Stimulated activated naive CD8-positive, alpha-beta T cell treated with anti-CD3 and anti-CD28 coated beads, Interleukin-15, Interleukin-2, amounts not matched to agents 100 U/mL and 50 U/mL, for 24 hours (primary cell): ENCODE measurements at regions not wholly inside any gene's neighbourhood (a gene's known extent, or its start where the extent isn't known, plus 50 kb on each side); places are given as distances from the start of the nearest gene placed in this dataset.
"Not testable (repeated sequence)": the region's sequence is repeated elsewhere in the genome, so short reads cannot be mapped to it uniquely, and the experiment has no call there.

Experiments
- ATAC-seq: fragments of 150-1000 bp; cut with Tn5 transposase; one replicate; pipeline ENCODE4 v1.10.0; 2021
- DNase-seq: peaks from one replicate; pipeline ENCODE4 v3.0.0; 2021

GRCh38 chr11:24185535-24185934, 311.3 kb upstream of the LUZP2 start:
- DNase-seq, ATAC-seq: not testable (repeated sequence)

- DNase-seq: no peak
- ATAC-seq: no peak
These were observed 300.1 kb upstream of the LUZP2 start for GRCh38 chr11:24196733-24197132.

GRCh38 chr11:24198481-24198880, 298.4 kb upstream of the LUZP2 start:
- DNase-seq (no peak), ATAC-seq (no peak)

GRCh38 chr11:24199461-24199860, 297.4 kb upstream of the LUZP2 start:
- ATAC-seq (no peak), DNase-seq (no peak)

GRCh38 chr11:24206030-24206429, 290.8 kb upstream of the LUZP2 start:
- no peak for DNase-seq
- ATAC-seq: no peak

GRCh38 chr11:24206511-24206910, 290.3 kb upstream of the LUZP2 start:
- no peak for DNase-seq
- ATAC-seq: no peak

- DNase-seq (no peak), ATAC-seq (no peak)
These were observed 280.4 kb upstream of the LUZP2 start for GRCh38 chr11:24216488-24216887.

GRCh38 chr11:24217319-24217718, 279.5 kb upstream of the LUZP2 start:
- not testable (repeated sequence) for DNase-seq, ATAC-seq

GRCh38 chr11:24225501-24225900, 271.4 kb upstream of the LUZP2 start:
- DNase-seq (no peak), ATAC-seq (no peak)

GRCh38 chr11:24226606-24227005, 270.2 kb upstream of the LUZP2 start:
- DNase-seq: no peak
- no peak for ATAC-seq

- DNase-seq (no peak), ATAC-seq (no peak)
These were observed 263.8 kb upstream of the LUZP2 start for GRCh38 chr11:24233041-24233440.

- ATAC-seq: no peak
- no peak for DNase-seq
These were observed 261.9 kb upstream of the LUZP2 start for GRCh38 chr11:24234822-24235508.

- DNase-seq (no peak), ATAC-seq (no peak)
These were observed 257.8 kb upstream of the LUZP2 start for GRCh38 chr11:24238771-24239645.

- DNase-seq (no peak), ATAC-seq (no peak)
These were observed 256.9 kb upstream of the LUZP2 start for GRCh38 chr11:24239930-24240329.

- ATAC-seq: no peak
These were observed 256.2 kb upstream of the LUZP2 start for GRCh38 chr11:24240496-24241175.

GRCh38 chr11:24246715-24247114, 250.1 kb upstream of the LUZP2 start:
- no peak for ATAC-seq
- no peak for DNase-seq

More at GRCh38 chr11:24240496-24241175, 256.2 kb upstream of the LUZP2 start:
- DNase-seq: no peak

- ATAC-seq (no peak), DNase-seq (no peak)
These were observed 249.0 kb upstream of the LUZP2 start for GRCh38 chr11:24247846-24248245.

- ATAC-seq (no peak), DNase-seq (no peak)
These were observed 246.9 kb upstream of the LUZP2 start for GRCh38 chr11:24249921-24250320.

- no peak for DNase-seq
- ATAC-seq: no peak
These were observed 243.6 kb upstream of the LUZP2 start for GRCh38 chr11:24253237-24253760.

GRCh38 chr11:24264868-24265267, 232.0 kb upstream of the LUZP2 start:
- ATAC-seq: no peak
- no peak for DNase-seq

GRCh38 chr11:24267014-24267413, 229.8 kb upstream of the LUZP2 start:
- DNase-seq (no peak), ATAC-seq (no peak)

GRCh38 chr11:24271798-24272197, 225.1 kb upstream of the LUZP2 start:
- ATAC-seq: no peak

More at GRCh38 chr11:24271798-24272197, 225.1 kb upstream of the LUZP2 start:
- no peak for DNase-seq
